SK-N-SH (cell line): ENCODE measurements at regions not wholly inside any gene's neighbourhood (a gene's known extent, or its start where the extent isn't known, plus 50 kb on each side); places are given as distances from the start of the nearest gene placed in this dataset.
A peak's percentile ranks its signal among the peaks of the same experiment; 100 is the strongest.

Source experiments
- CTCF ChIA-PET: fragments of 300-600, 350-600 bp; formaldehyde crosslinking; extraction: SDS; loops from one replicate; lab custom pipeline; 2021; lab: Yijun Ruan, JAX
- POLR2A ChIA-PET: fragments of 350-600 bp; sonication (Branson Sonifier 250); formaldehyde crosslinking; extraction: SDS; loops from one replicate; lab custom pipeline; 2020; ENCODE audit warnings: antibody characterized with exemption, inconsistent platforms; lab: Yijun Ruan, JAX
- DNase-seq: peaks from one replicate; pipeline ENCODE4 v3.0.0; 2012
- H2AFZ ChIP-seq: fragments of 200-600 bp; sonication (generic); 2 replicates; pipeline ENCODE4 v1.8.1; 2016; ENCODE audit warnings: antibody characterized with exemption, mild to moderate bottlenecking, low read depth
- H3F3A ChIP-seq: fragments of 200-600 bp; sonication (generic); replicated peaks from 2 replicates; pipeline ENCODE3; 2016; ENCODE audit warnings: antibody characterized with exemption, mild to moderate bottlenecking; ENCODE audit not compliant: insufficient read depth
- H3K27ac ChIP-seq, 2 experiments: fragments of 200-500 bp in 1 of 2; fragments of 200-600 bp in 1 of 2; sonication (Bioruptor generic) in 1 of 2; sonication (generic), shearing (Covaris generic) in 1 of 2; 2 replicates each; pipeline versions ENCODE4 v1.5.1 to v1.6.1; 2014 to 2016; ENCODE audit warnings: low read depth in 2 of 2, inconsistent platforms in 1 of 2, low read length in 1 of 2, mild to moderate bottlenecking in 1 of 2, mixed read lengths in 1 of 2
- H3K27me3 ChIP-seq: fragments of 200-600 bp; sonication (generic), shearing (Covaris generic); 2 replicates; pipeline ENCODE4 v1.6.1; 2016; ENCODE audit warnings: mixed run types; ENCODE audit not compliant: insufficient read depth
- H3K36me3 ChIP-seq, 2 experiments: fragments of 200-500 bp in 1 of 2; fragments of 200-600 bp in 1 of 2; sonication (Bioruptor generic) in 1 of 2; sonication (generic) in 1 of 2; replicated peaks in 1 of 2; 2 replicates each; pipeline versions ENCODE3 to v1.5.1; 2014 to 2016; ENCODE audit warnings: low read length in 1 of 2, mild to moderate bottlenecking in 1 of 2; ENCODE audit not compliant: insufficient read depth in 2 of 2, control insufficient read depth in 1 of 2
- H3K4me1 ChIP-seq, 2 experiments: fragments of 200-500 bp in 1 of 2; fragments of 200-600 bp in 1 of 2; sonication (Bioruptor generic) in 1 of 2; sonication (generic), shearing (Covaris generic) in 1 of 2; 2 replicates each; pipeline versions ENCODE4 v1.5.1 to v1.6.1; 2014 to 2016; ENCODE audit warnings: low read depth in 1 of 2, low read length in 1 of 2, mixed run types in 1 of 2; ENCODE audit not compliant: insufficient read depth in 2 of 2, control insufficient read depth in 1 of 2
- H3K4me2 ChIP-seq: fragments of 200-600 bp; sonication (generic), shearing (Covaris generic); 2 replicates; pipeline ENCODE4 v1.6.1; 2017; ENCODE audit warnings: mixed run types
- H3K4me3 ChIP-seq, 2 experiments: fragments of 200-500 bp in 1 of 2; fragments of 200-600 bp in 1 of 2; sonication (Bioruptor generic) in 1 of 2; sonication (generic), shearing (Covaris generic) in 1 of 2; 2 replicates each; pipeline versions ENCODE4 v1.5.1 to v1.8.1; 2014 to 2016; ENCODE audit warnings: low read depth in 2 of 2, inconsistent platforms in 1 of 2, low read length in 1 of 2, mild to moderate bottlenecking in 1 of 2, mixed read lengths in 1 of 2, moderate library complexity in 1 of 2
- H3K79me2 ChIP-seq: fragments of 200-600 bp; sonication (generic); 2 replicates; pipeline ENCODE4 v1.8.1; 2017; ENCODE audit warnings: mild to moderate bottlenecking; ENCODE audit not compliant: insufficient read depth
- H3K9ac ChIP-seq: fragments of 200-600 bp; sonication (generic); 2 replicates; pipeline ENCODE4 v1.6.1; 2017; ENCODE audit warnings: mixed run types
- H3K9me2 ChIP-seq: fragments of 200-600 bp; sonication (generic); 2 replicates; pipeline ENCODE4 v1.6.1; 2017; ENCODE audit warnings: mixed run types
- H3K9me3 ChIP-seq: fragments of 200-600 bp; sonication (generic); 2 replicates; pipeline ENCODE4 v1.6.1; 2017; ENCODE audit warnings: mixed run types, mild to moderate bottlenecking, moderate library complexity
- H4K20me1 ChIP-seq: fragments of 200-600 bp; sonication (generic); 2 replicates; pipeline ENCODE4 v1.6.1; 2017; ENCODE audit warnings: mild to moderate bottlenecking, mixed run types; ENCODE audit not compliant: insufficient read depth
- ELF1 ChIP-seq: IDR thresholded peaks from 2 replicates; pipeline ENCODE4 v1.4.0; 2012
- EP300 ChIP-seq, 2 experiments: IDR thresholded peaks; 2 replicates each; pipeline versions ENCODE4 v1.4.0 to v1.6.1; 2012; ENCODE audit warnings: borderline replicate concordance in 1 of 2, low read depth in 1 of 2, low read length in 1 of 2
- FOSL2 ChIP-seq: IDR thresholded peaks from 2 replicates; pipeline ENCODE4 v1.4.0; 2012; ENCODE audit warnings: low read depth, mild to moderate bottlenecking, moderate library complexity, borderline replicate concordance
- GABPA ChIP-seq: IDR thresholded peaks from 2 replicates; pipeline ENCODE4 v1.4.0; 2012; ENCODE audit warnings: low read depth, mild to moderate bottlenecking
- GATA2 ChIP-seq: sonication (generic); formaldehyde crosslinking; IDR thresholded peaks from 2 replicates; pipeline ENCODE4 v1.5.0; 2020; ENCODE audit warnings: mild to moderate bottlenecking, missing genetic modification reagents
- JUND ChIP-seq: IDR thresholded peaks from 2 replicates; pipeline ENCODE4 v1.4.0; 2012
- NFIC ChIP-seq: IDR thresholded peaks from 2 replicates; pipeline ENCODE4 v1.4.0; 2012; ENCODE audit warnings: borderline replicate concordance
- POLR2AphosphoS5 ChIP-seq: IDR thresholded peaks from 2 replicates; pipeline ENCODE4 v1.6.1; 2012; ENCODE audit warnings: low read depth, low read length
- RAD21 ChIP-seq: IDR thresholded peaks from 2 replicates; pipeline ENCODE4 v1.6.1; 2012; ENCODE audit warnings: mild to moderate bottlenecking, low read length
- RCOR1 ChIP-seq: fragments of 150-350 bp; IDR thresholded peaks from 2 replicates; pipeline ENCODE4 v1.6.1; 2017; ENCODE audit warnings: antibody characterized with exemption, low read length
- RXRA ChIP-seq: IDR thresholded peaks from 2 replicates; pipeline ENCODE4 v1.4.0; 2012; ENCODE audit warnings: low read depth, mild to moderate bottlenecking, borderline replicate concordance
- SIN3A ChIP-seq: IDR thresholded peaks from 2 replicates; pipeline ENCODE4 v1.6.1; 2012; ENCODE audit warnings: low read depth, mild to moderate bottlenecking, low read length, moderate library complexity, borderline replicate concordance
- SMC3 ChIP-seq: IDR thresholded peaks from 2 replicates; pipeline ENCODE4 v1.6.1; 2012; ENCODE audit warnings: low read depth, low read length, improper control_type of control experiment
- TCF12 ChIP-seq: IDR thresholded peaks from 2 replicates; pipeline ENCODE4 v1.4.0; 2012
- TEAD4 ChIP-seq: IDR thresholded peaks from 2 replicates; pipeline ENCODE4 v1.4.0; 2012; ENCODE audit warnings: mild to moderate bottlenecking, borderline replicate concordance; ENCODE audit not compliant: insufficient read depth
- WGBS: methylation state at CpG from one replicate; pipeline ENCODE4 v1.1.6; 2017; ENCODE audit warnings: low lambda C conversion rate; 5-methylcytosine and 5-hydroxymethylcytosine counted together
- TF ChIP-seq, protein P1 (sequence below): fragments of 150-350 bp; IDR thresholded peaks from 2 replicates; pipeline ENCODE4 v1.6.1; 2016; ENCODE audit warnings: mild to moderate bottlenecking, low read depth, low read length
- TF ChIP-seq, protein P2 (sequence below): fragments of 150-350 bp; IDR thresholded peaks from 2 replicates; pipeline ENCODE4 v1.6.1; 2017; ENCODE audit warnings: antibody characterized with exemption, low read length, low read depth, borderline replicate concordance
- TF ChIP-seq, protein P3 (sequence below): fragments of 200-600 bp; sonication (generic); IDR thresholded peaks from 2 replicates; pipeline ENCODE4 v1.6.1; 2017; ENCODE audit warnings: antibody characterized with exemption, mild to moderate bottlenecking, moderate library complexity
- TF ChIP-seq, protein P4 (sequence below): IDR thresholded peaks from 2 replicates; pipeline ENCODE4 v1.4.0; 2012; ENCODE audit warnings: low read depth

GRCh38 chr21:27219068-27219467 lies 252.2 kb upstream of the ADAMTS5 start:
- peaks cover 10% of the 10 kb centered on the region for H3F3A ChIP-seq
- WGBS = 65% methylated on average over 2 of the region's 2 CpGs
- ChIA-PET CTCF (interaction anchor here (1.6 kb wide), 1 partner anchor 42 kb away, joined by 3 read pairs; no protein-coding TSS in a partner anchor), POLR2A (interaction anchor here (0.6 kb wide), 1 partner anchor 88 kb away, joined by 3 read pairs; no protein-coding TSS in a partner anchor)
- no peaks in the 10 kb centered on the region for H3K36me3 ChIP-seq
- H3K4me1 ChIP-seq = no peaks in the 10 kb centered on the region; a peak in 1 of 4 replicates
- H3K9me3 ChIP-seq = no peaks in the 10 kb centered on the region
- H3K79me2 ChIP-seq = no peaks in the 10 kb centered on the region
- TF ChIP-seq POLR2AphosphoS5 (no peak), GATA2 (CRISPR knock-in tag) (no peak), JUND (peak; percentile 47), SIN3A (no peak), FOSL2 (peak; percentile 55; the same call in 1 of the 2 replicates), RCOR1 (no peak), TCF12 (peak; percentile 32; the same call in 1 of the 2 replicates), NFIC (peak; percentile 21; the same call in 1 of the 2 replicates), EP300 (IDR thresholded peaks at IDR 0.05; ENCODE audit: borderline replicate concordance in 1 of 2, low read depth in 1 of 2, low read length in 1 of 2) (peak in 1 of 2 experiments; percentile 33; a peak in 1 of 4 replicates)
- TF ChIP-seq, protein P1, sequence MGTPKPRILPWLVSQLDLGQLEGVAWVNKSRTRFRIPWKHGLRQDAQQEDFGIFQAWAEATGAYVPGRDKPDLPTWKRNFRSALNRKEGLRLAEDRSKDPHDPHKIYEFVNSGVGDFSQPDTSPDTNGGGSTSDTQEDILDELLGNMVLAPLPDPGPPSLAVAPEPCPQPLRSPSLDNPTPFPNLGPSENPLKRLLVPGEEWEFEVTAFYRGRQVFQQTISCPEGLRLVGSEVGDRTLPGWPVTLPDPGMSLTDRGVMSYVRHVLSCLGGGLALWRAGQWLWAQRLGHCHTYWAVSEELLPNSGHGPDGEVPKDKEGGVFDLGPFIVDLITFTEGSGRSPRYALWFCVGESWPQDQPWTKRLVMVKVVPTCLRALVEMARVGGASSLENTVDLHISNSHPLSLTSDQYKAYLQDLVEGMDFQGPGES = no peak
- TF ChIP-seq, protein P2, sequence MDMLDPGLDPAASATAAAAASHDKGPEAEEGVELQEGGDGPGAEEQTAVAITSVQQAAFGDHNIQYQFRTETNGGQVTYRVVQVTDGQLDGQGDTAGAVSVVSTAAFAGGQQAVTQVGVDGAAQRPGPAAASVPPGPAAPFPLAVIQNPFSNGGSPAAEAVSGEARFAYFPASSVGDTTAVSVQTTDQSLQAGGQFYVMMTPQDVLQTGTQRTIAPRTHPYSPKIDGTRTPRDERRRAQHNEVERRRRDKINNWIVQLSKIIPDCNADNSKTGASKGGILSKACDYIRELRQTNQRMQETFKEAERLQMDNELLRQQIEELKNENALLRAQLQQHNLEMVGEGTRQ = no peak
- H2AFZ ChIP-seq = no peak overlapping the region
- H3K9me2 ChIP-seq = no peaks in the 10 kb centered on the region
- H3K27ac ChIP-seq = 0 out of 4 replicates have a peak overlapping the region, but pooled peaks of 1 of the 2 experiments have one; percentile 16
- H3K9ac ChIP-seq = no peak overlapping the region
- H3K4me3 ChIP-seq = no peak overlapping the region
- H3K4me2 ChIP-seq = no peak overlapping the region
- no peaks in the 10 kb centered on the region for H4K20me1 ChIP-seq
- no peaks in the 10 kb centered on the region for H3K27me3 ChIP-seq
- no peak for DNase-seq

DNA sequence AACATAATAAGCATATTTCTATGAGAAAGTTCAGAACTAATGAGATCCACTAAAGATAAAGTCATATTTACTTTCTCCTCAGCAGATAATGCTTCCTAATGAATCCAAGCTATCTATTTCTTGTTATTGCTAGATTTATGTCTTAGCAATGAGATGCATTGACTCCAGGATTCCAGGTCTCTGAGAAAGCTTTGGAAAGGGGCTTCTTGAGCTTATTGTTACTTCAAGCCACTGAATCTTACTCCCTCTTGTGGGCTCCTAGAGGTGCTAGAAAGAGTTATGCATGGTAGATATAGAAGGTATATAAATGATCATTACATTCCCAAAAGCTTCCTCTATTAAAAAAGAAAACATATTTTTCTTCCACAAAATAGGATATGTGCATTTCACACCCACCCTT lies 246.4 kb upstream of the ADAMTS5 start:
- Histone ChIP-seq H3K4me1 (no peaks in the 10 kb centered on the region; a peak in 1 of 4 replicates), H4K20me1 (no peaks in the 10 kb centered on the region), H2AFZ (no peak overlapping the region), H3K79me2 (no peaks in the 10 kb centered on the region), H3F3A (no peaks in the 10 kb centered on the region), H3K36me3 (no peaks in the 10 kb centered on the region), H3K4me2 (no peak overlapping the region), H3K27ac (no peak overlapping the region), H3K27me3 (no peaks in the 10 kb centered on the region), H3K9ac (no peak overlapping the region), H3K9me3 (no peaks in the 10 kb centered on the region), H3K4me3 (no peak overlapping the region), H3K9me2 (no peaks in the 10 kb centered on the region)
- DNase-seq = no peak
- peak; percentile 22; the same call in 1 of the 2 replicates for TF ChIP-seq SMC3
- 0 out of 4 replicates have a peak, but pooled peaks of 1 of the 2 experiments have one; percentile 23 for TF ChIP-seq EP300 (IDR thresholded peaks at IDR 0.05; ENCODE audit: borderline replicate concordance in 1 of 2, low read depth in 1 of 2, low read length in 1 of 2)
- TF ChIP-seq TEAD4 = 0 out of 2 replicates have a peak, but pooled peaks have one; percentile 35
- TF ChIP-seq, protein P3, sequence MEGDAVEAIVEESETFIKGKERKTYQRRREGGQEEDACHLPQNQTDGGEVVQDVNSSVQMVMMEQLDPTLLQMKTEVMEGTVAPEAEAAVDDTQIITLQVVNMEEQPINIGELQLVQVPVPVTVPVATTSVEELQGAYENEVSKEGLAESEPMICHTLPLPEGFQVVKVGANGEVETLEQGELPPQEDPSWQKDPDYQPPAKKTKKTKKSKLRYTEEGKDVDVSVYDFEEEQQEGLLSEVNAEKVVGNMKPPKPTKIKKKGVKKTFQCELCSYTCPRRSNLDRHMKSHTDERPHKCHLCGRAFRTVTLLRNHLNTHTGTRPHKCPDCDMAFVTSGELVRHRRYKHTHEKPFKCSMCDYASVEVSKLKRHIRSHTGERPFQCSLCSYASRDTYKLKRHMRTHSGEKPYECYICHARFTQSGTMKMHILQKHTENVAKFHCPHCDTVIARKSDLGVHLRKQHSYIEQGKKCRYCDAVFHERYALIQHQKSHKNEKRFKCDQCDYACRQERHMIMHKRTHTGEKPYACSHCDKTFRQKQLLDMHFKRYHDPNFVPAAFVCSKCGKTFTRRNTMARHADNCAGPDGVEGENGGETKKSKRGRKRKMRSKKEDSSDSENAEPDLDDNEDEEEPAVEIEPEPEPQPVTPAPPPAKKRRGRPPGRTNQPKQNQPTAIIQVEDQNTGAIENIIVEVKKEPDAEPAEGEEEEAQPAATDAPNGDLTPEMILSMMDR = peak; percentile 51
- TF ChIP-seq RAD21 = peak; percentile 40
- no peak for TF ChIP-seq SIN3A
- TF ChIP-seq, protein P4, sequence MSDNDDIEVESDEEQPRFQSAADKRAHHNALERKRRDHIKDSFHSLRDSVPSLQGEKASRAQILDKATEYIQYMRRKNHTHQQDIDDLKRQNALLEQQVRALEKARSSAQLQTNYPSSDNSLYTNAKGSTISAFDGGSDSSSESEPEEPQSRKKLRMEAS = no peak
- TF ChIP-seq TCF12 = peak; percentile 37
- no peak for TF ChIP-seq GABPA
- no peak for TF ChIP-seq ELF1
- no peak for TF ChIP-seq RXRA
- ChIA-PET POLR2A (no interaction called here), CTCF (interaction anchor here (1.0 to 3.1 kb wide), 4 partner anchors 12 to 1532 kb away, joined by 3 to 13 read pairs (median 3); no protein-coding TSS in a partner anchor)
